Heart left ventricle (tissue), 13 donors: ENCODE measurements at regions not wholly inside any gene's neighbourhood (a gene's known extent, or its start where the extent isn't known, plus 50 kb on each side); places are given as distances from the start of the nearest gene placed in this dataset.

Experiments
- POLR2A ChIP-seq, 2 donors: fragments of 450-650 bp; IDR thresholded peaks; one replicate each; pipeline ENCODE4 v1.6.1; 2017; ENCODE audit warnings: antibody characterized with exemption in 2 of 2, mild to moderate bottlenecking in 2 of 2, moderate library complexity in 2 of 2
- TF ChIP-seq, protein P1 (sequence below), 12 donors: fragments of 200-600 bp; sonication (generic) in 4 of 12; IDR thresholded peaks; one replicate each; pipeline versions ENCODE4 v1.5.0 to v1.8.0; 2018 to 2022; ENCODE audit warnings: antibody characterized with exemption in 12 of 12, mild to moderate bottlenecking in 5 of 12
- donor health status: ischemic (EF 13 %, LVEDD 7.1; RV severe dilation, severe dysfunction).
- donor health status: DM: no; HTN: yes; CAD: no.
- donor health status: DM: no; HTN: no; CAD: no.
- donor health status: ischemic (EF 25% LVEDD 6.9; RV normal size, moderate dysfunction).
- donor health status: ischemic (EF 25% LVEDD 5.7; RV mildly dilated, moderate dysfunction).
- donor health status: ischemic (EF 35%, LVEDD 5.7; RV mildly dilated, moderate dysfunction).
- donor health status: nonischemic (EF 11% LVEDD 7.7; RV severe dilation, severe dysfunction).
- donor health status: DM: yes; HTN: yes; CAD: no.
- donor health status: PGD.
- donor health status: ischemic (EF 29% LVEDD 5.4; RV normal size, mild dysfunction).
- donor health status: nonischemic (EF 23%, LVEDD 6.1; RV moderate dilation, normal function).

DNA sequence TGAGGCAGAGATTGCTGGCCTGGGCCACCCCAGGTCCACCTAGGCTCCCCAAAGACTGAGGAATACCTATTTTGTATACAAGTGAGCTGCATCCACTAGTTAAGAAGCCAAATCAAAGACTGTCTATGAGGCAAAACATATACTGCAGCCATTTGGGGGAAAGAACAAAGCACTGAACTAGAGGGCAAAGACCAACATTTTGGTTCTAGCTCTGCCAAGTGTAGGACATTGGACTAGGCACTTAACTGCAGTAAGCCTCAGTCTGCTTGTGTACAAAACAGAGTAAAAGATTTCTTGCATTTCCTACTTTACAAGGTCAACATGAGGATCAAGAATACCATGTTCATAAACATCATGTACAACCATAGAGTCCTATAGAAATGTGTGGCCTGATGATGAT lies 94.8 kb upstream of the CYP1B1 start:
- TF ChIP-seq, protein P1, sequence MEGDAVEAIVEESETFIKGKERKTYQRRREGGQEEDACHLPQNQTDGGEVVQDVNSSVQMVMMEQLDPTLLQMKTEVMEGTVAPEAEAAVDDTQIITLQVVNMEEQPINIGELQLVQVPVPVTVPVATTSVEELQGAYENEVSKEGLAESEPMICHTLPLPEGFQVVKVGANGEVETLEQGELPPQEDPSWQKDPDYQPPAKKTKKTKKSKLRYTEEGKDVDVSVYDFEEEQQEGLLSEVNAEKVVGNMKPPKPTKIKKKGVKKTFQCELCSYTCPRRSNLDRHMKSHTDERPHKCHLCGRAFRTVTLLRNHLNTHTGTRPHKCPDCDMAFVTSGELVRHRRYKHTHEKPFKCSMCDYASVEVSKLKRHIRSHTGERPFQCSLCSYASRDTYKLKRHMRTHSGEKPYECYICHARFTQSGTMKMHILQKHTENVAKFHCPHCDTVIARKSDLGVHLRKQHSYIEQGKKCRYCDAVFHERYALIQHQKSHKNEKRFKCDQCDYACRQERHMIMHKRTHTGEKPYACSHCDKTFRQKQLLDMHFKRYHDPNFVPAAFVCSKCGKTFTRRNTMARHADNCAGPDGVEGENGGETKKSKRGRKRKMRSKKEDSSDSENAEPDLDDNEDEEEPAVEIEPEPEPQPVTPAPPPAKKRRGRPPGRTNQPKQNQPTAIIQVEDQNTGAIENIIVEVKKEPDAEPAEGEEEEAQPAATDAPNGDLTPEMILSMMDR (IDR thresholded peaks at IDR 0.05): no peak
- TF ChIP-seq POLR2A (IDR thresholded peaks at IDR 0.05): no peak
